Stimulated activated CD8-positive, alpha-beta memory T cell treated with anti-CD3 and anti-CD28 coated beads, Interleukin-12 subunit alpha, Interleukin-12 subunit beta, amount 100 ng/mL, for 24 hours (primary cell): ENCODE measurements at regions not wholly inside any gene's neighbourhood (a gene's known extent, or its start where the extent isn't known, plus 50 kb on each side); places are given as distances from the start of the nearest gene placed in this dataset.

Source experiments
- DNase-seq: peaks from one replicate; pipeline ENCODE4 v3.0.0-alpha.2; 2020; ENCODE audit errors: extremely low read depth

DNA sequence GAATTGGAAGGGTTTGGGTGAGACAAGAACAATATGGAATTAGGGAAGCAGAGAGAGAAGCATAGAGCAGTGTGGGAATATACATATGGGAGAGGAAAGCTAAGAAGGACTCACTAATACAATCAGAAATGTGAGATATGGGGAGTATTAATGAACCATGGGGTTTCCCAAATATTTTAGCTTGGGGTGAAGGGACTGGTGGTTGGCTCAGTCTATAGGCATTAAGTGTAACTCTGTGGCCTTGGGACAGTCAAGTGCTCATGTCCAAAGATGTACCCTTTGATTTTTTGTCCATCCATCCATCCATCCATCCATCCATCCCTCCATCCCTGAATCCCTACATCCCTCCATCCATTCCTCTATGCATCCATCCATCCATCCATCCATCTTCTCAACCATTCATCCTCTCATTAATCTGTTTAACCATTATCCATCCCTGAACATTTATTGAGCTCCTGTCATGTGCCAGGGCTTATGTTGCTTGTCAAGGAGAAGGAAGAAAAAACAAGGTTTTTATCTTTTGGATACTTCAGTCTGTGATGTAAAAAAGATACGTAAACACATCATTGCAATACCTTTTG, 263.4 kb upstream of the CHD6 start:
- DNase-seq = no peak

DNA sequence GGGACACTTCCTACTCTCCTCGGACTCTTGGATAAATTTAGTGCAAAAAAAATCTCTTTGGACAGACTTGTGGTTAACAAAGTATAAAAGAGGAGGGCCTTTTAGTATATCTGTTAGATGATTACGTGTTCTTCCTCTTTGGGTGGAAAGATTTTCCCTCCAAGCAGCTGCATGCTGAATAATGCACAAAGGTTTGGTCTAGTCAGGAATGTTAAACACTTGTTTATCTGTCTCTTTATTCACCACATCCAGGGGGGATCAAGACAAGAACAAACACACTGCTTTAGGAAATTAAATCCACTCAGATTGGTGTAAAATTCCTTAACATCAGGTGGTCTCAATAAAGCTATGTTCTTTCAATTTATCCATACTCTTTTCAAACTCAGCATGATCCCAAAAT, 260.9 kb upstream of the CHD6 start:
- DNase-seq = no peak

DNA sequence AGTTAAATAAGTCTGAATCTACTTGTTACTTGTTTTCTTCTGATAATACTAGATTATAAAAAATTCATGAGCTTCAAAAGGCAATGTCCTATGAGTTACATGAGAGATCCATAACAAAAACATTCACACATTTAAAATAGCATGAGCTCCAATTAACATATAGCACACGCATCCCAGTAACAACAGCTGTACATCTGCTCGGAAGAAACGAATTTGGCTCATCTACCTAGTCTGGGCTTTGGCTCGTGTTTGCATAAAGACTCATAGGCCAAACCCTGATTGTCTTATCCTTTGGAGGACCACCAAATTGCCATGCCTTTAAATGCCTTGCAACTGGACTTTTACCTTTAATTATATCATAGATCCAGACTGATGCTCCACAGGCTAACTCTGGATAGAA, 259.7 kb upstream of the CHD6 start:
- no peak for DNase-seq

DNA sequence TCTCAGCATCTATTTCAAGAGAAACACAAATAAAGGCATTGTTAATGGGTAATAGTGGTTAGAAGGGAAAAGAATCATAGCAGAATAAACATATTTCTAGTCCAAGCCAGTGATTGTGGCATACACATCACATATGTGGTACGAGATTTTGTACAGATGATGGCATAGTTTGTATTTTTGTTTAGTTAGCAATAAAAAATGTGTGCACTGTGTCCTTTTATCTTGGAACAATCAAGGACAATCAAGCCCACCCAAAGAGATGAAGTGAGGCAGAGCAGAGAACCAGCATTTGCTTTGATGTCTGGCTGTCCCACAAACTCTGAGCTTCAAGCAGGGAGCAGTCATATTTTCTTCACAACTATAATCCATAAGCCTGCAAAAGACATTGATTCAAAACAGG, 256.5 kb upstream of the CHD6 start:
- no peak for DNase-seq

DNA sequence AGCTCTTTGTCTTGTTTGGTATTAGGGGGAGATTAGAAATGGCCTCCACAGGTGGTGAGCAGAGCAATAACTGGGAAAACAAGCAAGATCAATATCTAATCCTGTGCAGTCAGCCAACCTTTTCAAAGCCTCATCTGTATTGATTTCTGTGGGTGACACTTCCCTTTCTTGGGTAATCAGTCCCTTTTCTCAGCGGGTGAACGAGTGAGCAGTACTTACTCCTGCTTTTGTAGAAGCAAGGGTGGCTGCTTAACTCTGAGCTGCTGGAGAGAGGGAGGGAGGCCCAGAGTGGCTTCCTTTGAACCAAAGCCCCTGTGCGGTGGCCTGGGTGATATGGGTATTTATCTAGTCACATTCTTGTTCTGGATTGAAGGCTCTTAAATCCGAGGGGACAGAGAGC, 254.8 kb upstream of the CHD6 start:
- DNase-seq = no peak

DNA sequence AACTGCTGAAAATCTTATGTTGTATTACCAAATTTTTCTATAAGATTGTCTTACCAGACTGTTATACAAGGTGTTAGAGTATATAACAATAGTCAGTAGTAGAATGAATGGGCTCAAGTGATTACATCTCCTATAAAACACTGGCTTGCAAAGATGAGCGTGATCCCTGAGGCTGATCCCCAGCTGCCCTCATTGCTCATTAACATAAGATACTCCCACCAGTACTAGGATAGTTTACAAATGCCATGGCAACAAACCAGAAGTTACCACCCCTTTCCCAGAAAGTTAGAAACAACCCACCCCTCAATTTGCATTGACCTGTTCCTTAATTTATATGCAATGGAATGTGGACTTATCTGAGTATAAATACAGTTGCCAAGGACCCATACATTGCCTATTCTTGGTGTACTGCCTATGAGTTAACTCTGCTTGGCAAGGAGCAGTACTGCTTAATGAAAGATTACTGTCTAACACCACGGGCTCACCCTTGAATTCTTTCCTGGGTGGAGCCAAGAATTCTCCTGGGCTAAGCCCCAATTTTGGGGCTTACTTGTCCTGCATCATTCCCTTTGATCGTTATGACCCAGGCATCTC, 252.8 kb upstream of the CHD6 start:
- no peak for DNase-seq

DNA sequence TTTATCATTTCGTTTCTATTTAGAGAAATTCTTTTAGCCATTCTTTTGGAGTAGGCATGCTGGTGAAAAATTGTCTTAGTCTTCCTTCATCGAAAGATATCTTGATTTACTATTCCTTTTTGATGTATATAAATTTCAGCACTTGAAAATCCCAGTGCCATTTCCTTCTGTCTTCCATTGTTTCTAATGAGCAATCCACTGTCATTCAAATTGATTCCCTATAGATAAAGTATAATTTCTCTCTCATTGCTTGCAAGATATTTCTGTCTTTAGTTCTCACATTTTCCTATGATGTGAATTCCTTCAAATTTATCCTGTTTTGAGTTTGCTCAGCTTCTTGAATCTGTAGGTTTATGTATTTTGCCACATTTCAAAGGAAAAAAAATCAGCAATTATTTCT, 251.1 kb upstream of the CHD6 start:
- DNase-seq = no peak

DNA sequence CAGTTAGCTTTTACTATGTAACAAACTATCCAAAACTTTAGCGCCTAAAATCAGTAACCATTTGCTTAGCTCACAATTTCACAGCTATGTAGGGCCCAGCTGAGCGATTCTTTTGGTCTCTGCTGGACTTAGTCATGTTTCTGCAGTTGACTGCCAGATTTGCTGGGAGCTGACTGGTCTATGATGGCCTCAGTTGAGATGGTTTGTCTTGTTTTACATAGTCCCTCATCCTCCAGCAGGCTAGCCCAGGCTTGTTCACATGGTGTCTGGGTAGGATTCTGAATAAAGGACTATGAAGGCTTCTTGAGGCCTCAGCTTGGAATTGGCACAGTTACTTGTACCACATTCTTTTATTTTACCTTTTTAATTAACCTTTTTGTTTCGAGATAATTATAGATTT, 247.8 kb upstream of the CHD6 start:
- DNase-seq = no peak

DNA sequence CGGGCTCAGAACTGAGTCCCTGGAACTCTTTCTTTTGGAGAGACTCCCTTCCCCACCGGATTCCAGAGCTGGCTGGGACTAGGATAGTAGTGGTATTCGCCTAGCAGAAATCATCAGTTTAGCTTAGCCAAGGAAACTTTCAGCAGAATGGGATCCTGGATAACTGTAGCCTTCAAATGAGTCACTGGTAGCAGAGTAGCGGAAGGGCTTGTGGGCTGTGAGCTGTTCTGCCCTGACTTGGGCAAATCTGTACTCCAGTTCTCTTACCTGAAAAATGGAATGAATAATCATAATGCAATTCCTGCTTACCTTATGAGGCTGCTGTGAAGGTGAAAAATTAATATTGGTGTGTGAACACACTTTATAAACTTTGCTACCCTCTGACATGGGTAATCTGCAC, 244.3 kb upstream of the CHD6 start:
- no peak for DNase-seq

DNA sequence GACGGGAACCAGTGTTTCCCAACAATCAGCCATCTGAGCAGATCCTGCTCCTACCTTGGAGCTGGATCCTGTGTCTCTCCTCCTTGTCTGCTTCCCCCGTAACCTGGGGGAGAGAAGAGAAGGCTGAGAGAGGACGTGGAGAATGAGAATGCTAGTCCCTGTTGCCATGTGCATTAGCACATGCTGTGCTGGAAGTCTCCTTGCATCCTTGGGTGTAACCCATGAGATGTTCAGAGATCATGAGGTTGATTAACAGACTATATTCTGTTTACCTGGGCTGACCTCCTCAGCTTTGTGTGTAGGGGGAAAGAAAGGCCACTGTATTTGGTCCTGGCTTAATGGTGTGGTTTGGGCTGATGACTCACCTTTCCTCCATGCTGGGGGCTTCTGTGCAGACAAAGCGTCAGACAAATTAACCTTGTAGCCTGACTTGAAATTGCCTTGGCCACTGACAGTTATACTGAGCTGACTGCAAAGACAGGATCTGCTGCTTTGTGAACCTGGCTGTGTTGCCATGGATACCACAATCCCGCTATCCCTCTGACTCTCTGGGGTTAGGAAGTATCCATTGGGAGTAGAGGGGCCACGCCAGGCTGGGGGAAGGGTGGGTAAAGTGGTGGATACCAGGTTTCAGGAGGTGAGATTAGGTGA, 243.7 kb upstream of the CHD6 start:
- DNase-seq = no peak

DNA sequence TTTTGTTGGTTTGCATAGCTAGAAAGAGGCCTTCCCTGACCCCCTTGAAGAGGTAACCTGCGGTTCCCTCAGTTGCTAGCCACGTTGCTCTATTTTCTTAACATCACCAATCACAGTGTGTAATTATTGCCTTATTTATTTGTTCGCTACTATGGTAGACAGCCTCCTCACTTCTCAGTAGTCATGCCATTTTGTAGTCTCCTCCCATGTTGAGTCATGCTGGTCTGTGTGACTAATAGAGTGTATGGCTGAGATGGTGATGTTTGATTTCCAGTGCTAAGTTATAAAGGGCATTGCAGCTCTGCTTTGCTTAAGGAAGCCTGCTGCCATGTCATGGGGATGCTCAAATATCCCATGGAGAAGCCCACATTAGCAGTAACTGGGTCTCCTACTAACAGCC, 236.6 kb upstream of the CHD6 start:
- DNase-seq = no peak

DNA sequence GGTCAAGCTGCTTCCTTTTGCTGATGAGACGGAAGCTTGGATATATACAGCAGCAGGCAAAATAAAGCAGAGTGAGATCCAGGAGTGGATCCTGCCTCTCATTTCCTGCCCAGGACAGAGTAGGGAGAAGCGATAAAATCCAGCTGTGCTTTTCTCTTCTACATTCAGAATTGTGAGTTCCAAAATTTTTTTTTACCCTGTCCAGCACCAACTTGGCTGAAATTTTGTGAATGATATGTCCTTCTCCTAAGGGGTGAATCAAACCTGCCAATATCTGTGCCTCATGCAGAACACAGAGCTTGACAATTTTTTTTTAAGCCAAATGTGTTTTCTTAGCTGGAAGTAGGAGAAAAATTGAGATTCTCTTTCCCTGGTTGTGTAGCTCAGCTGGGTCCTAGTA, 235.6 kb upstream of the CHD6 start:
- DNase-seq = no peak

DNA sequence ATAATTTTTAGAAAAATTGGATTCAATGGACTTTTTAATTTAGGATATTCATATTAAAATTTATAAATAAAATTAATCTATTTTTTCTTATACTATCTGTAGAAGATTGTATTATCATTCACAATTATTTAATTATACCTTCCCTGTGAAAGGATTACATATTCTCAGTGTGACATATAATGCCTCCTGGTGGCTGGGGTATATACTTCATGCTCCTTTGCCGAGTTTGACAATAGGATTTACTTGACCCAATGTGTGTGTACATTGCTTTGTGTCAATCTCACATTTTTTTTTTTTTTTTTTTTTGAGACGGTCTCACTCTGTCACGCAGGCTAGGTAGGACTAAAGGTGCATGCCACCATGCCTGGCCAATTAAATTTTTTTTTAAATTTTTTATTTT, 230.0 kb upstream of the CHD6 start:
- no peak for DNase-seq

DNA sequence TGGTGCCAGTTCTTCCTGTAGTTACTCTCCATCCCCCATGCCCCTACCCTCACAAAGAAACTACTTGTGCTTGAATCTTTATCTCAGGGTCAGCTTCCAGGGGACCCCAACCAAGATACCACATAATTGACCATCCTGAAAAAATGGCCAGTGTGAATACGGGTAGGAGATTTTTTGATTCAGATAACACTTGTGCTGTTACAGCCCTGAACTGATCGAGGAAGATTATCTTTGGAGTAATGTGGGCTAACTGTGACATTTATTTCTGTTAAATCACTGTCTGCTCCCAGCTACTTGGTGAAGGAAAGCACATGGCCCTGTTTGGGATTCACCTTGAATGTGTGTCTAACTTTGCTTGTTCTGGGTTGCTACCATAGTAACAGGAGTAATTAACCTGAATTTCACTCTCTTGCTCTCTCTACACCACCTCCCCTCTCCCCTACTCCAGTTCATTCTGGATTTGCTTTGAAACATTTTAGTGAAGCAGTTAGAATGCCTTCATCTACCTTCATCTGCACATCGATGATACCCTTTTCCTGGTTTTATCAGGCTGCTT, 219.6 kb upstream of the CHD6 start:
- no peak for DNase-seq

DNA sequence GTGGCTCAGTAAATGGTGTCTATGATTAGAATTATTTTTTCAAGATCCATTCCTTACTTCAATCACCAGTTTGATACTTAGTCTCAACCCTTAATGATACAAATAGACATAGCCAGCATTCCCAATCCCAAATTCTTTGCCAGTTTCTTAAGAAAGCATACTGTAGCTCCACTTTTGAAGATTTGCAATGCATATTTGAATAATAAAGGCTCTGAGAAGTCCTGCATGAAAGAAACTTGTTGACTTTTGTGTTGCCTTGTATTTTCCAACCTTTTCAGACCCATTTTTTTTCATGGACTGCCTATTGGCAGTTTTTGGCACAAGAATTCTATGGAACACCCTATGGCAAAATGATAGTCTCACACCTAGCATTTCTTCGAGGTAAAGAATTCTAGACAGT, 215.6 kb upstream of the CHD6 start:
- no peak for DNase-seq

DNA sequence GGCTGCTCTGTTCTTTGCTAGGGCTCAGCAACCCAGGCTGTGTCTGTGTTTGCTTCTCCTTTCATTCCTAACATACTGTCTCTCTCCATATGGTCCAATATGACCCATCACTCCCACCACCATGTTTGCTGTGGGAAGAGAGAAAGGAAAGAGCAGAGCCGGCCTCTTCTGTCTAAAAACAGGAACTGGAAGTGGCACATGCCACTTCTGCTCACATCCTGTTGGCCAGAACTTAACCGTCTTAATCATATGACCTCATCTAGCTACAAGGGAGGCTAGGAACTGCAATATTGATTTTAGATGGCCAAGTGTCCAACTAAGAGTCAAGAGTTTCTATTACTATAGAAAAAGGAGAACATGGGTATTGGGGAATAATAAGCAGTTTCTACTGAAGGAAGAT, 212.5 kb upstream of the CHD6 start:
- DNase-seq = no peak

DNA sequence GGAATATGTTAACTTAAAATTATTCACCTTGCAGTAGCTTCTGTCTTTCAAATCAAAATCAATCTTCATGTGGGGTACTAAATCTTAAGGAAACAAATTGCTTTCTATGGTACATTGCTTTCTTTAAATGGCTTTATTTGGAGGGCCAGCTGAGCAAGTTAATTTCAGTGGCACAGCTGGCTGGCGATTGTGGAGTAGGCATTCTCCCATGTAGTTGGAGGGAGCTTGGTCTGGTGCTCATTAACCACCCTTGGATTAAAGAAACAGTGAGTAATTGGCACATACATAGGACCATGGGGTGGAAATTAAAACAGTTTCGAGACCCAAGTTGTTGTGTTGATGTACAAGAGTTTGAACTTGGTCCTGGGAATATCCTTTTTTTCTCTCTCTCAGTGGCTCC, 201.3 kb upstream of the CHD6 start:
- DNase-seq = no peak

DNA sequence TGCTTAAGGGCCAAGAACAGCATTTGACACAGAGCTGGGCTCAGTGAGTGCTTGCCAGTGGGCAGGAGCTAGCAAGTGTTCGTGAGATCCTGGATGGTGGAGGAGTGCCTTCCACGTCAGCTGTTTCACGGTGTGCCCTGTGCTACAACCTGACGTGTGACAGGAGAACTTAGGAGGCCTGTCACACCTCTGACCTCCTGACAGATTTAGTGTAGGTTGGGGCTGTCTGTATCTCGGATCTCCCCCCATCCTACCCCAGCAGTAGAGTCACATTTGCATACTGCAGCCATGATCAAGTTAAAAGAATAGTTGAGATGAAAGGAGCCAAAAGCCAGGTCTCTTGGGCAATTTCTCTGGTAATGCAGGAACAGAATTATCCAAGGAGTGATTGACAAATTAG, 200.8 kb upstream of the CHD6 start:
- DNase-seq = no peak

DNA sequence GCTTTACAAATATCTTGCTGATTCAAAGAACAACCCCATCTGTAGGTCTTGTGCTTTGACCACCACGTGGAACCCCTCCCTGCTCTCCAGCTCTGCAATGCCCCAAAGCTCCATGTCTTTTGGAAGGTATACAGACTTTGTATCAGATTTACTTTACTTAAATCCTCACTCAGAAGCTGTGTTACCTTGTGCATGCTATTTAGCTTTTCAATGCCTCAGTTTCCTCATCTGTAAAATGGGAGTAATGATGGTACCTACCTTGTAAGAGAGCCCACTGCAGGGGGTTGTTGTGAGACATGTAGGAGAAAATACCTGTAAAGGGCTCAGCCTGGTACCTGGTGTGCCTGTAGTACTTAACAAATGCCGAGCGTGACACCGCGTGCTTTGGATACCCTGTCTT, 200.2 kb upstream of the CHD6 start:
- DNase-seq = no peak

DNA sequence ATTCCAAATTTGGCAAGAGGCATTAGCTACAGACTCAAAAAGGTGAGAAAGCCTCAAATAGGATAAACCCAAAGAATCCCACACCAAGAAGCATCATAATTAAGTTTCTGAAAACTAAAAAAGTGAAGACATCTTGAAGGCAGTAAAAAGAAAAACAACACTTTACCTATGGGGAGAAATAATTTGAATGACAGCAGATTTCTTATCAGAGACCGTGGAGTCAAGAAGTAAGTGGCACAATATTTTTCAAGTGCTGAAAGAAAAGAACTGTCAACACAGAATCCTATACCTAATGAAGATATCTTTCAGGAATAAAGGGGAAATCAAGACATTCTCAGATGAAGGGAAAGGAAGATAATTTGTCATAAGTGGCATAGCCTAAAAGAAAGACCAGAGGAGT, 193.3 kb upstream of the CHD6 start:
- no peak for DNase-seq

DNA sequence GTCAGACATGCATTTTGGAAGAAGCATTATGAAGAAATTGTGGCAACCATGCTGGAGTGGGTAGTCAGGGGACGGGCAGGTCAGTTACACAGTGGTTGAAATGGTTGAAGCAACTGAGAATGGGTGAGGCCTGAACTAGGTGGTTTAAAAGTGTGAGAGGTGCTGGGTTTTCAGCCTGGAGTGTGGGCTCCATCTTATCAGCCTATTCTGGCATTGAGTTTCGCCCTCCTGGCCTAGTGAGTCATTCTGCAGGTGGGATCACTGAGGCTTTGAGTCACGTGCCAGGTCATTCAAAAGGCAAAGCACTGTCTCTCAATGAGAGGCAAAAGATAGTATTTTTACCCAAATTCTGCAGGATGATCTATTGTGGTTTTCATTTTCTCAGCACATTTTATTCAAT, 181.9 kb upstream of the CHD6 start:
- no peak for DNase-seq

DNA sequence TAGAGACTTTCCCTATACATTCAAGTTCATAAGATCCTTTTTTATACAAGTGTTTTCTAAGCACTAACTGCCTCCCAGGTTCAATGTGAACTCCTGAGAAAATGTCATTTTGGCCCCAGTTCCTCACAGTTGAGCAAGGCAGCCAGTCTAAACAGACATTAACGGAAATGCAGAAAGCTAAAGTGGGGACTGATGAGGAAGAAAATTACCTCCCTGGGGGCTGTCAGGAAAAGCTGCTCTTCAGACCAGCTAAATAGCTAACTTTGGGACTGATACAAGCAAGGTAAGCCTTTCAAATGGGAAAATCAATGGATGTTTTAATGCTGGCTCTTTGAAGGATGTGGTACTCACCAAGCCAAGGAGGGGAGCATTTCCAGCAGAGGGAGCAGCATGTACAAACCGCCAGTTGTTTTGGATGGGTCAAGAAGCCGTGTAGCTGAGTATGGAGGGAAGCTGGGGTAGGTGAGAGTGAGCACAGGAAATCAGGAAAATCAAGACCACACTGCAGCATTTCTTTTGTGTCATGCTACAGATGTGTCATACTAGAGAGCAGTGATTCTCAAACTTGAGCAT, 180.8 kb upstream of the CHD6 start:
- DNase-seq = no peak

DNA sequence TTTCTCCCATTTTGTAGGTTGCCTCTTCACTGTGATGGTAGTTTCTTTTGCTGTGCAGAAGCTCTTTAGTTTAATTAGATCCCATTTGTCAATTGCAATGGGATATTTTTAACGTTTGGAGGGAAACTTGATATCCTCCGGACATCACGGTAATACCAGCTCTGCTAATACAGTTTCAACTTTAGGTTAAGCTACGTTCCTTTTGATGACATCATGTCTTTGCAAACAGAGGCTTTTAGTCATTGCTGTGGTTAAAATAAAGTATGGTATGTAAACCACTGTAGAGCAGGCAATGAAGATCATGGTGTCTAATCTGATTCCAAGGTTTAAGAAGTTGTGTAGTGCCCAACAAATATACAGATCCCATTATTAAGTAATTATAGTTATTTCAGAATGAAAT, 168.0 kb upstream of the CHD6 start:
- DNase-seq = no peak
